AG08396 (cell line): ENCODE measurements at regions not wholly inside any gene's neighbourhood (a gene's known extent, or its start where the extent isn't known, plus 50 kb on each side); places are given as distances from the start of the nearest gene placed in this dataset.

Experiments used
- DNase-seq: peaks from one replicate; pipeline ENCODE4 v3.0.0; 2012; ENCODE audit warnings: low spot score, mixed read lengths

GRCh38 chr3:176714034-176714433 lies 483.2 kb downstream of the TBL1XR1 start:
- no peak for DNase-seq

GRCh38 chr3:176712191-176712590 lies 485.1 kb downstream of the TBL1XR1 start:
- DNase-seq, result no peak

GRCh38 chr3:176699288-176699687 lies 498.0 kb downstream of the TBL1XR1 start:
- DNase-seq, result no peak

GRCh38 chr3:176697284-176697889 lies 499.9 kb downstream of the TBL1XR1 start:
- no peak for DNase-seq

- DNase-seq, result no peak
These were observed 500.5 kb downstream of the TBL1XR1 start for GRCh38 chr3:176696816-176697215.

GRCh38 chr3:176692966-176693785 lies 504.1 kb downstream of the TBL1XR1 start:
- no peak for DNase-seq

GRCh38 chr3:176692199-176692965 lies 504.9 kb downstream of the TBL1XR1 start:
- DNase-seq, result no peak

GRCh38 chr3:176690083-176690869 lies 507.0 kb downstream of the TBL1XR1 start:
- DNase-seq, result no peak

GRCh38 chr3:176687754-176688153 lies 509.5 kb downstream of the TBL1XR1 start:
- no peak for DNase-seq

- no peak for DNase-seq
These were observed 513.9 kb downstream of the TBL1XR1 start for GRCh38 chr3:176683382-176683781.

- DNase-seq, result peak; percentile 25
These were observed 533.1 kb downstream of the TBL1XR1 start for GRCh38 chr3:176663837-176664831.

- no peak for DNase-seq
These were observed 533.9 kb downstream of the TBL1XR1 start for GRCh38 chr3:176663387-176663786.

GRCh38 chr3:176661432-176661964 lies 535.8 kb downstream of the TBL1XR1 start:
- DNase-seq, result no peak

- DNase-seq, result no peak
These were observed 541.7 kb downstream of the TBL1XR1 start for GRCh38 chr3:176655404-176656094.

GRCh38 chr3:176651622-176652021 lies 545.7 kb downstream of the TBL1XR1 start:
- no peak for DNase-seq

- peak; percentile 11 for DNase-seq
These were observed 546.8 kb downstream of the TBL1XR1 start for GRCh38 chr3:176650478-176650877.

GRCh38 chr3:176647987-176648386 lies 549.3 kb downstream of the TBL1XR1 start:
- no peak for DNase-seq

- DNase-seq, result no peak
These were observed 563.8 kb downstream of the TBL1XR1 start for GRCh38 chr3:176633511-176633910.

GRCh38 chr3:176632925-176633324 lies 564.4 kb downstream of the TBL1XR1 start:
- DNase-seq, result no peak

GRCh38 chr3:176631165-176631564 lies 566.1 kb downstream of the TBL1XR1 start:
- DNase-seq, result no peak
